22Rv1 (cell line): ENCODE measurements at regions not wholly inside any gene's neighbourhood (a gene's known extent, or its start where the extent isn't known, plus 50 kb on each side); places are given as distances from the start of the nearest gene placed in this dataset.

Experiments used
- H3K27ac ChIP-seq: fragments of 450-650 bp; 2 replicates; pipeline ENCODE4 v1.5.1; 2017
- CTCF ChIP-seq: fragments of 450-650 bp; IDR thresholded peaks from 2 replicates; pipeline ENCODE4 v1.5.1; 2017; ENCODE audit warnings: mild to moderate bottlenecking
- ZFX ChIP-seq: fragments of 450-650 bp; IDR thresholded peaks from 2 replicates; pipeline ENCODE4 v1.6.1; 2017; ENCODE audit warnings: antibody characterized with exemption, borderline replicate concordance

GRCh38 chr7:29754874-29755490, 51.3 kb upstream of the WIPF3 start:
- no peak overlapping the region for H3K27ac ChIP-seq
- TF ChIP-seq ZFX (no peak), CTCF (no peak)
